ENCODE measurements at regions not wholly inside any gene's neighbourhood (a gene's known extent, or its start where the extent isn't known, plus 50 kb on each side); places are given as distances from the start of the nearest gene placed in this dataset.

DNA sequence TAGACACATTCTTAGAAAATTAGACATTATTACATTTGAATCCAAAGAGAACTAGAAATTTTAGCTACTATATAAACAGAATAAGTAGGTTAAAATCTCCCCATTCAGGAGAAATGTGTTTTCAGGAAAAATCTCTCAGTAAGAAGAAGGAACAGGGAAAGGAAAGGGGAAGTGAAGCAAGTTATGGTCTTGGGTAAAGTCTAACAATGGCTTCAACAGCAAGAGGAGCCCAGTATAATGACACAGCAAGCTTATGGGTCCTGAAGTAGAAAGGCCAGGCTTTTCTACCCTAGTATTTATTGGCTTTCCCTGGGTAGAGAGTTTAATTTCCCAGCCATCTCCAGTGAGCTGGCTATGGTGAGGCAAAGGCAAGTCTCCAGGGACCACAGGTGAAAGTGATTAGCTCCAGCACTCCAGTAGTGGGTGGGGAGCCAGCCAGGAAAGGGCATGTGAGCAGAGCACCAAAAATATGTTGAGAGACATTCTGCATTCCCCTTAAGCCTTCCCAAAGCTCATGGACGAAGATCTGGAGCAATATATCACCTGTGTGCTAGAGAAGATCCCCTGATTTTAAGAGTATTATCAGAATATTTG lies 981.7 kb downstream of the NR2F1-AS1 start:
- no peak for DNase-seq

DNA sequence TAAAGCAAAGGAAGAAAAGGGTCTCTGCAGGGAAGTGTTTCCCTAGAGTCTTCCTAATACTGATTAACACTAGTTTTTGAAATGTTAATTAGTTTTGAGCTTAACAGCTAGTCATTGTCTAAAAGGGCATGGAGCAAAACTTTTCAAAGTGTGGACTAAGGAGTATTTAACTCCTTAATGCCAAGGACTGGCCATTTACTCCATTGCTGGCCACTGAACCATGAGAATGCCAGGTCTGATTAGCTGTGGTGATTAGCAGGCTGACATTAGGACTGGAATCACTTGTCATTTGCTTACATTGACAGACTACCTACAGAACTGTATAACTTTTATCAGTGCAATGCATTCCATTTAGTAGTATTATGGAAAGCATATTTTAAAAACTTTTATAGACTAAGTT lies 987.0 kb downstream of the NR2F1-AS1 start:
- DNase-seq, result no peak

DNA sequence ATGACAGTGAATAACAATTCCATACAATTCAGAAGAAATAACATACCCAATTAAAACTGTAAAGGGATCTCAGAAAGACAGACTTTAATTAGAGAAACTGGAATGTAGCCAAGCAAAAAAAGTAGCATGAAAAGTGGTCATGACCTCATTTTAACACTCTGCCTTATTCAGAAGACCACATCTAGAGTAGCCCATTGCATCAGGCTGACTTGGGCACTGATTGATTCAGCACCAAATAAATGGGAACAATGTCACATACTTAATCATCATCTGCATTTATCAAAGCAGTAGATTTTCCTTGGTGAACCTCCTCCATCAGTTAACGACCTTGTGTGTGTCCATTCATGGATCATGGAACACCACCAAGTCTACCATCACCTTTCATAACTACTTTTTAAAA lies 992.1 kb downstream of the NR2F1-AS1 start:
- no peak for DNase-seq

DNA sequence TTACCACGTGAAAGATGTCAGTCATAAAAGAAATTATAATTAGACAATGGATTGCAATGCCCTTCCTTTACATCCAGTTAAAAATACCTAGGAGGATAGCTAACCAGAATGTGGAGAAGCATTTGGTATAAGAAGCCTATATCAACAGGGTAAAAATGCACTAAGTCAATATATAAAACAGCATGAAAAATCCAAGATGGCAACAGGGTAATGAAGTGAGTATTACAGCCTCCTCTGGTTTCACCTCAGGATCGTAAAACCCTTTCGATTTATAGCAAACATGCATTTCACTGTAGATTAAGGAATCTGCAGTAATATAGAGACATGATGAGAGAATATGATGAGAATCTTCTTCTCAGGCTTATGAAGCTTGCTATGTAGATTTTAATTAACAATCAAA lies 999.3 kb downstream of the NR2F1-AS1 start:
- no peak for DNase-seq

DNA sequence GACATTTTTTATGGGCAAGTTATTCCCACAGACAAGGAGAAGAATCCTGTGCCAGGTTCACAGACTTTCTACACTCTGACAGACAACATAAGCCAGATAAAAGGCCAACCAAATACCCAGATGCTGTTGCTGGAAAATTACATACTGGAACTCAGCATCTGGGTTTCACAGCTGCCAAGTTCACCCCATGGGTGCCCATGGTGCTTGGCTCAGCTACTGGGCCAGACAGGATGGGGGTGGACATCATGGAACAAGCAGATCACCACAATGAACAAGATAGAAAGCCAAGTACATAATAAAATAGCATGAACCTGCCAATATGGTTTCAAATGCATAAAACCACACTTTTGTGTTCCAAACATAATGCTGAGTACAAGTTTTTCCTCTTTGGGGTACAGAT lies 999.8 kb downstream of the NR2F1-AS1 start:
- DNase-seq, result no peak

DNA sequence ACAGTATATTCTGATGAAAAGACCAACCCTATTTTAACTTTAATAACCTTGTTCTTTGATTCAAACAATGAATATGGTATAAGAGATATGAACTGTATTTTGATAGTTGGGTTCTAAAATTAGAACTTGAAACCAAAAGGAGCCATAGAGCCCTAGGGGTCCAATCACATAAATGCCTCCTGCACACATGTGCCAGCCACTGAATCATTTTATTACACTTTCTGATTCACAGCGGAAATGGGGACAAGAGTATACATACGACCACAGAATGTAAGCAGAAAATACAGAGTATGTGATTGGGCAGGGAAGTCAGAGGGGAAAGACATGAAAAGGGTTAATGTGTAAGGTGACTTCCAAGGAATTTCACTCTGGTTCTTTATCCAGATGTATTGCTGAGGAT lies 1000.2 kb downstream of the NR2F1-AS1 start:
- DNase-seq, result no peak

DNA sequence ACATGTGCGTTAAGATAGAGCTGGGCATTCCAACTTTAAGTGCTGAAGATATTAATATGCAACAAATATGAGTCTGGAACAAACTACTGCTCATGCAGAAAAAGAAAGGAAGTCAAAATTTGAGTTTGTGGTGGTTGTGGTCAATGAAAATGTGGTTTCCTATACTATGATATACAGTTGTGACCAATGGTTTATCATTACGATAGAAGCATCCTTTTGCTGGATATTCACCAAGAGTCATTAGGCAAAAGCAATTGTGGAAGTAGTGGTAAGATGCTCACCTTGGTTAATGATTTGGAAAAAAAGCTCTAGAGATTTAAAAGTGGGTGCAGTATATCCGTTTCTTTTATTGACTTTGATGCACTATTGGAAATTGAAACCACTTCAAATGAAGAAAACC lies 1007.0 kb downstream of the NR2F1-AS1 start:
- no peak for DNase-seq

DNA sequence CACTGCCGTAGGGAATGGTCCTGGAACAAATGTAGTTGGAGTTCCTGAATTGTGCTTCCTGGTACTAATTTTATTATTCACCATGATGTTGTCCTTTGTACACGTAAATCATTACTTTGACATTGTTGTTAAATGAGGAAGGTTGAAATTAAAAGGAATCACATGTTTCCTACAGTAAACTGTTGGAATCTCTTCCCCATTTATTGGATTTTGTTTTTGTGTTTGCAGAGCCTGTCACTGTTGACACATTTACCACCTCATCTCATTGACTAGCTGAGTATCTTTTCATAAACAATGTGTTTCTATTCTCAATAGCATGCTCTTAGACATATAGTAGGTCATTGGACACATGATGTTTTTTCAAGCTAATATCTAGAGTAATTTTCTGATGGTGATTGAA lies 1012.5 kb downstream of the NR2F1-AS1 start:
- no peak for DNase-seq

DNA sequence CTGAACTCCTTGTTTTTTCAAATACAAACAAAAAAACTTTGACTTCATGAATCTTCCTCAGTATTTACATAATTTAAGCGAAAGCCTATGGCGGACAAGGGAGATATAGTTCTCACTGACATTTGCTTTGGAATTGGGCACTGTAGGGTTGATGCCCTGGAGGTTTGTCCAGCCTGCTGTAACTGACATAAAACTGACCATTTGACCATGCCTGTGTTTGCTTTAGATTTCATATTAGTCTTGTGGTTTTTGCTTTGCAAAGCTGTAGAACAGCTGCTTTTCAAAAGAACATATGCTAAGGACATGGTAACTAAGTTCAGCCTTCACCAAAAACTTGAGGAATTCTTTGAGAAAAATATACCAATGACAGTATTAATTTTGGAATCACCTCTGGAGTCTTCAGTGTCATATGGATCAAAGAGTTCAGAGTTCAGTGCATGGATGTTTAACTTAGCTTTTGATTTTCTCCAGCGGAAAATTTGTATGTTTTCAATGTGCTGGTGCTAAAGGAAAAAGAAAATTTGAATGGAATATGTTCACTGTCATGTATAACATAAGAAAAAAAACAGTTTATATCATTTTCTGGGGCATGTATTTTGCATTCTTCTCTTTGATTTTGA lies 1013.1 kb downstream of the NR2F1-AS1 start:
- DNase-seq, result no peak

DNA sequence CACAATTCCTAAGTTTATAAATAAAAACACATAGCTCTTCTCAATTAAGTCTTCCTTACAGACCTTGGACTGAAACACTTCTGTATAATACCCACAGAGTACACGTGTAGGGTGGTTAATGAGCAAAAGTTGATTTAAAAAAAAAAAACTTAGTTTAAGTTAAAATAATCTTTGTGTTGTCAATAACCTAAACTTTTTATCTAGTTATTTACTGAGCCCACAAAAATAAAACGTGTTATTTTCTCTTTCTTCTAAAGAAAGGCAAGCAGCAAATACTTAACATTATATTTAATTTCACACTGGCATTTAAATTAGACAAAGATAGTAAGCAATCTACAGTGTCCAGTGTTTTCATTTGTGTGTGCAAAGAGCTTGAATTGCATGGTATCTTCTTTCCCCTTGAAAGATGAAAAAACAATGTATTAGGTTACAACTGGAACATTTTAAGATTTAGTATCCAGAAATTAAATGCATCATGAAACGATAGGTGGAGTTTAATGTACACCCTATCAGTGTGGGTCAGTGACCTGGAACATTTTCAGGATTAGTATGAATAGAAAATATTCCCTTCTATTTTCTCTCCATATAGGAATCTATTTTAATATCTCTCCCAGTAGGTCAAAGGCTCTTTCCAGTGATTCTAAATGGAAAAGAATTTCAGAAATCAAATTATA lies 1014.8 kb downstream of the NR2F1-AS1 start:
- DNase-seq, result no peak

DNA sequence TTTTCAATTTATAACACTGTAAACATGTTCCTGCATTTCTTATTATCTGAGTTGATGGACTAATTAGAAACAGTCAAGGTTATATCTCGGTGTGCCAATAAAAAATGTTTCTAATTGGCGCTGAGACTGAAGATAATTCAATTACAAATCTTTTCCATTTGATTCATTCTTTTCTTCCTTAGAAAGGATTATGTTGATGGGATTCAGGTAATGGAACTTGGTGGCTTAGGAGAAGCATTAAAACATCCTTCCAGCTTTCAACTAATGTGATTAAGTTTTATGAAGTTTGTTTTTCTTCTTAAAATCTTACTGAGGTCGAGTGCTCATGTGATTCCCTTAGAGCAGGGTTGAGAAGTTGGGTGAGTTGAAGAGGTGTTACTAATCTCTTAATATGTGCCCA lies 1015.3 kb downstream of the NR2F1-AS1 start:
- DNase-seq, result no peak

DNA sequence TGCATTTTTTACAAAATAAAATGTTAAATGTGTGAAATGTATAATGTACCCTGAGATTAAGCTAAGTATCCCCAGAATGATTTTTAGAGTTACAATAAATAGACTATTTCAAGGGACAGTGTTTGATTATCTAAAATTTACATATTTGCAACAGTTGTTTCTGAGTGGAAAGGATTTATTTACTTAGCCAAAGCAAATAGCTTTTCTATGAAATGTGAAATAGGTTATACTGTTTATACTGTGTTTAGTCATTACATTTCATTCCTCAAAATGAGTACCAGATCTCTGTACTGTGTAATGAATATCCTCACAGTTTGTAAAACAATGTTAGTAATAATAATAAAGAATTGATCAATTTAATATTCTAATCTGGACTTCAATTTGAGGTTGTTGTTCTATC lies 1019.0 kb downstream of the NR2F1-AS1 start:
- DNase-seq, result no peak

DNA sequence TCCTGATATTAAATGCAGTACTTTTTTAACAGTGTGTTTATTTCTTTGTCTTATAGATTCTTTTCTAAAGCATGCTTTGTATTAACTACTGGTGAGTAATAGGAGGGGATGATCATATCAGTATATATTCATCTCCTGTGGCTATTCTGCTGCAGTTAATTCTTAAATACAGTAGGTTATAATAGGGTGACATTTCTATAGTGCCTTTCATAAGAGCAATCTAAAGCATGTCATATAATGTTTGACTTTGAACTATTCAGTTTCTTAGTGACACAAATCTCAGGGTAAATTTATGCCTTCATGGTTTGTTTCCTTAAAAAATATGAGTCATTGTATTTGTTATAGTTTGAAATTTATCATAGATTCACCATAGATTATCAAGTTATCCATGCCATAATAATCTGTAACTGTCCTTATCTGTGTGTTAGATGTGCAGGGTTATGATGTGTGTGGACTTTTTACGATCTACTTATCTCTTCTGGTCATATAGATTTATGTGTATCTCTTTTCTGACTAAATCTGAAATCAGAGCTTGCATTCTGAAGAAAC lies 1019.5 kb downstream of the NR2F1-AS1 start:
- no peak for DNase-seq

DNA sequence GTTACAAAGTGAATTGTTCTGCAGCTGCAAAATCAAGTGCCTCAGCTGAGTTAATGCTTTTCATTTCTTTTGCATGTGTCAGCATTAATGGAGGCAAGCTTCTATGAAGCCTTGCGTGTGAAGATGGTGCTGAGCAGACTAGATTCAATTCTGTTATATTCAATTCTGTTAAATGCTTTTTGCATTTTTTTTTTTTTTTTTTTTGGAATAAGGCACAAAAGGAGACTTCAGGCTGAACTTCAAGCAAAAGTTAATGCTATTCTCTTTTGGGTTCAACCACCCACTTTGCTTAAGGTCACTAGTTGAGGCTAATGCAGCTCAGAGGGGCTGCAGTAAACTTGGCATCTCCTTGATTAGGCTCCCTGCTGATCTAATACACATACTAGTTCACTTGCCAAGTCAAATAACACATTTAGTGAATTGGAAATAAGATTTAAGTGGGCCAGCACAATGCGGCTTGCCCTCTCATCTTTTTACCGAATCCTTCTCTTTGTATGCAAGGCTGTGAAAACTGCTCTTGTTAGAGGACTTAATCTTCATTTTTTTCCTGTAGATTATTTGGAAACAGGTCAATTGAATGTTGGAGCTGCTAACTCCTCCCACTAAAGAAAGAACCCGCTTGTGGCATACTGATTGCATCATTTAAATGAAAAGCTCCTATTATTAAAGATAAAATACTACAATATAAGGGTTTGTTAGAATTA lies 1020.2 kb downstream of the NR2F1-AS1 start:
- DNase-seq, result no peak

DNA sequence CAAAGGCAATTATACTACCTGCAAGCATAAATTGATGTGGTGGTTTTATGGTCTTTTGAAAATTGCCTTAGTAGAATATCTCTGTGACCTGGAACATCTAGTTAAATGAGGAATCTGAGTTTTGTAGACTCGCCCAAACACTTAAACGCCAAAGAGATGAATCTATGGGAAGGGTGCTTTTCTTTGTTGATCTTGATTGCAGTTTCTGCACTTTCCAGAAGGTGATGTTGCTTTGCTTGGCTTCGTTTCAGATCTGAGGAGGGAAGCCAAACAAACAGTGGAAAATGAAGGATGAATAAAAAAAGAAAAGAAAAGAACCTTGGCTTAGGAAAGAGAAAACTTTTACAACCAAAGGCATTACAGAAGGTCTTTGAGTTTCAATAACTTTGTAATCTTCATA lies 1021.2 kb downstream of the NR2F1-AS1 start:
- DNase-seq, result no peak

DNA sequence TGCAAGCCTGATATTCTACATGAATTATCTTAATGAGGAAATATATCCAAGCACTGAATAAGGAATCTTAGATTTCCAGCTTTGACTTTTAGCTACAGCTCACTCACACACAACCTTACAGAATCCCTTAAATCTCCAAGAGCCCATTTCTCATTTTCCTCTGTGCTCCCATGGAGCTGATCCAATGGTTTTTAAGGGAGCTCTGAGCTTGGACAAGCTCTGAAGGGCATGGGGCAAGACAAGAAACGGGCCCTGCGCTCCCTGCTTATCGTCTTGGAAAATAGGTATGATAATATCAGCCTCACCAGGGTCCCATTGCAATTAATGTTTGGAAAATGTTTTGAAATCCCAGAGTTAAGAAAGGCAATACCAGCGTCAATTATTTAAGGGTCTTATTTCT lies 1021.7 kb downstream of the NR2F1-AS1 start:
- DNase-seq, result no peak

DNA sequence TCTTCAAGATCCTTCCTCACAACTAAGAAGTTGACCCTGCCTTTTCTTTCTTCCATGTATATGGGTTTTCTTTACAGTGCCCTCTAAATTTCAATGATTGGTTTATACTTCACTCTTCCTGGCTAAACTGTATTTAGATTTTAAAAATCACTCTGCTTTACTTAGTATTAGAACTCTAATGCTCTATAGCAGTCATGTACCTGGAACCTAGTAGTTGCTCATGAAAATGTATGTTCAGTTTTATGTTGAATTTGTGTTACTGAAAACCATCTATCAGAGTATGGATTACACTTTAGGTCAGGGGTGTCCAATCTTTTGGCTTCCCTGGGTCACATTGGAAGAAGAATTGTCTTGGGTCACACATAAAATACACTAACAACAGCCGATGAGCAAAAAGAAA lies 1024.3 kb downstream of the NR2F1-AS1 start:
- DNase-seq, result no peak

DNA sequence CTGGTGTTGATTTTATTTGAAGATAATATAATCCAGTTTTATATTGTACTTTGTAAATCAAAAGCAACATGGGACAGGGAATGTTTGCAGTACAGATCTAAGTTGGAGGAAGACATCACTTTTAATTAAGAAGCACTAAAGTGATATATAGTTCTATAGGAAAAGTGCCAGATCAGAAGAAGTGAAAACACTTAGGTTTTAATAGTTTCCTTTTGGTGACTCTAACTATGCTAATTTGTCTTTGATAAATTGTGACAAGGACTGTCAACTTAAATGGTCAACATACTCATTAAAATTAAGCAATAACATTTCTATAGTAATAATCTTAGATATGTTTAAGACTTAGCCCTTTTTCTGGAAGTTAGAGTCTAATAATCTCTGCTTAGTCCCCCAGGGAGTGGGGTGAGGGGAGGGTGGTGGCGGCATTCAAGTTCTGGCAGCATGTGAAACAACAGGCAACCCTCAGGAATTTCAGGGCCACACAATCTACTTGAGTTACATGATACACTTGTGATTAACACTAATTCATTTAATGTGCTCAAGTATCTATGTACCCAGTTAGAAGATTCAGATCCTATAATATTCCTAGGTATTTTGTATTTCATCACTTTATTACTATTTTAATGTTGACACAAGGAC lies 1026.5 kb downstream of the NR2F1-AS1 start:
- no peak for DNase-seq

DNA sequence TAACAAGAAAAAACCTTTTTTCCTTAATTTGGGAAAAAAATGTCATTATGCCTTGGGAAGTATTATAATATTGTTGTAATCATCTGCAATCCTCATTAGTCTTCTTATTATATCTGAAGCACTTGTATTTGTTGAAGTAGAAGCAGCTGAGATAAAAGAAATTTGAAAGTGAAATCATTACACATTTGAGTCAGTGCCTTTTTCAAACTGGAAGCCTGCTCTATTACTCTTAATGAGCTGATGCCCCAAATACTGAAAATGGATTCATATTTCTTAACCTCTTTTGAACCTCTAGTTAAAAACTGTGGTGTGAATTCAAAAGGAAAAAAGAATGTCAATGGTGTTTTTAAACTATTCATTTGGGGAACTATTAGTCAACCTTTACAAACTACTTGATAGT lies 1027.7 kb downstream of the NR2F1-AS1 start:
- no peak for DNase-seq

DNA sequence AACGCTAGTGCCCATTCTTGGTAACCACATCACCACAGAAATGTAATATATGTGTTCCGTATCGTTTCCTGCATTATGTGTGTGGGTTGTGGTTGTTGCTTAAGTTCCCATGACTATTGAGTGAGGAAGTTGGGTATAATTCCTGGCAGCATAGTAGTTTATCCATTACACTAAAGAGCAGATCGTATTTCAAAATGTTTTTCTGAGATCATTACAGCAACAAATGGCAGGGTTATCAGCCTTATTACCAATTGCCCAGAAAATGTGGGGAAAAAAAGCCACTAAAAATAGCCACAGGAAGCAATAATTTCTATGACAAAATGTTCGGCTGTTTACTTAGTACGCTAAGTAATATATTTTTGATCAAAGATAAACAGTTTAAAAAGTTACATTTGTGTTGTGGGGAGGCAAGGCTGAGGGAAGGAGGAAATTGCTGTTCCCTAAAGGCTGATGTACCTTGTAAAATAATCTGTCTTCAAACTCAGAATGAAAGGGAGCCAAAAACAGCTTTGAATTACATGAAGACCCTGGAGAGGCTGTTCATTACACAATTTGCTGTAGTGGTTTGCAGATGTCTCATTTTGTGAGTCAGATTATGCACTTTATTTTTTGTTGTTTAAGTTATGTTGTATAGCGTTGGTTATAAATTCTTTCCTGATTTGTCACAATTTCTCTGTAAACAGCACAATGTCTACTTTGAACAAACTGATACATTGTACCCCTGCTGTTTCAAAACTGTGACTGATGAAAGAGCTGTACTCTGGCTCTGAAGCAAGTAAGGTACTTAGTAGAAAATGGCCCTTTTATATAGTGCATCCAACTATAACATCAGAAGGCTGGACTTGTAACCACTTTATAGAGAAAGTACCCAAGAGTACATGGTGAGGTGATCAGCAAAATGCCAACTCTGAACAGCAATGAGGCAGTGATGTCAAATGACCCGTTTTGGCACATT lies 1028.5 kb downstream of the NR2F1-AS1 start:
- peak; percentile 31 to 76 for DNase-seq

DNA sequence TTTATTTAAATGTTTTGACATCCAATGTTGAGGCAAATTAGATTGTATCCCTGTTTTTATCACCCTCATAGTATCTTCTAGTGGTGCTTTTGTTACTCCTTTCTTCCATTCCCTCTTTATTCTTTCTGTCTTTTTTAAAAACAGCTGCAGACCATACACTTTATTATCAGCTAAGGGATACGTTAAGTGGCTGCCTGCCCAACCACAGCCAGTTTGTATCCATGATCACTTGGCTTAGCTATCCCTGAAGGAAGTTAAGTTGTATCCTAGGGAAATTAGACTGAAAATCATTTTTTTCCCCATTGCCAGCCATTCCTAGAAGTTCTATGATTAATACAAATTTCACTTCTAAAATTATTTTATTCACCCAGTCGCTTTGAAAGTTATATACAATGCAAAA lies 1032.7 kb downstream of the NR2F1-AS1 start:
- no peak for DNase-seq

DNA sequence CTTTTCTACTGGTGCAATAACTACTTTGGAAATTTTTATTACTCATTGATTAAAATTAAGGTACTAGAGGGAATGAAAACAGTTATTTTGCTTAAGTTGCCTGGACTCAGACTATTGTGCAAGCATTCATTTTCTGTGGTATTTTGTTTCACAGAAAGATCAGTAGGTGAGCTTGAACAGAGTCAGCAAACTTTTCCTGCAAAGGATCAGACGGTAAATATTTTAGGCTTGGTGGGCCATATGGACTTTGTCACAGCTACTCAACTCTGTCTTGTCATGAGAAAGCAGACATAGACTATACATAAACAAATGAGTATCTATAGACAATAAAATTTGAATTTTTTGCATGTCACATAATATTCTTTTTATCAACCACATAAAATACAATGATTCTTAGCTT lies 1036.4 kb downstream of the NR2F1-AS1 start:
- DNase-seq, result no peak

Measured in NCI-H1930 (cell line).